Activated CD4-positive, alpha-beta T cell treated with anti-CD3 and anti-CD28 coated beads, Interleukin-2, amount 10 ng/mL, durations not matched to agents 24 days and 14 days (primary cell): ENCODE measurements at regions not wholly inside any gene's neighbourhood (a gene's known extent, or its start where the extent isn't known, plus 50 kb on each side); places are given as distances from the start of the nearest gene placed in this dataset.

ENCODE experiments used
- DNase-seq: peaks from one replicate; pipeline ENCODE4 v3.0.0; 2022
- H3K27ac Mint-ChIP-seq: one replicate; pipeline ENCODE4 v1.8.0; 2022; ENCODE audit warnings: mild to moderate bottlenecking, mixed read lengths
- H3K27me3 Mint-ChIP-seq: one replicate; pipeline ENCODE4 v1.8.0; 2022; ENCODE audit warnings: mixed read lengths
- H3K36me3 Mint-ChIP-seq: one replicate; pipeline ENCODE4 v1.8.0; 2022; ENCODE audit warnings: low read depth, mild to moderate bottlenecking, mixed read lengths
- H3K4me1 Mint-ChIP-seq: one replicate; pipeline ENCODE4 v1.8.0; 2021; ENCODE audit warnings: mixed read lengths
- H3K4me3 Mint-ChIP-seq: one replicate; pipeline ENCODE4 v1.8.0; 2022; ENCODE audit warnings: mild to moderate bottlenecking, moderate library complexity, mixed read lengths
- H3K9me3 Mint-ChIP-seq: one replicate; pipeline ENCODE4 v1.8.0; 2021; ENCODE audit warnings: mixed read lengths
- intact Hi-C: fragments of 100-400 bp; cut with micrococcal nuclease; formaldehyde crosslinking; loops from one replicate; pipeline ENCODE4 v1.15.1; 2023

- H3K27ac Mint-ChIP-seq = no peak overlapping the region
- no peaks in the 10 kb centered on the region for H3K9me3 Mint-ChIP-seq
- no peak overlapping the region for H3K4me3 Mint-ChIP-seq
- DNase-seq = no peak
- H3K36me3 Mint-ChIP-seq = no peaks in the 10 kb centered on the region
- H3K4me1 Mint-ChIP-seq = no peaks in the 10 kb centered on the region
- intact Hi-C loops = no loop called here
- H3K27me3 Mint-ChIP-seq = no peaks in the 10 kb centered on the region
These were observed 203.7 kb downstream of the TBX18 start for GRCh38 chr6:84560436-84561390.

- no peaks in the 10 kb centered on the region for H3K9me3 Mint-ChIP-seq
- no peaks in the 10 kb centered on the region for H3K27me3 Mint-ChIP-seq
- no peaks in the 10 kb centered on the region for H3K4me1 Mint-ChIP-seq
- no peak overlapping the region for H3K27ac Mint-ChIP-seq
- no peak overlapping the region for H3K4me3 Mint-ChIP-seq
- intact Hi-C loops = no loop called here
- DNase-seq = no peak
- H3K36me3 Mint-ChIP-seq = no peaks in the 10 kb centered on the region
These were observed 207.7 kb downstream of the TBX18 start for GRCh38 chr6:84556541-84557335.

- Mint-ChIP-seq H3K4me3 (no peak overlapping the region), H3K27me3 (no peaks in the 10 kb centered on the region), H3K27ac (no peak overlapping the region), H3K36me3 (no peaks in the 10 kb centered on the region), H3K4me1 (no peaks in the 10 kb centered on the region), H3K9me3 (no peaks in the 10 kb centered on the region)
- intact Hi-C loops = no loop called here
- DNase-seq = no peak
These were observed 209.7 kb downstream of the TBX18 start for GRCh38 chr6:84554706-84555105.

GRCh38 chr6:84554074-84554473 is 210.3 kb downstream of the TBX18 start:
- intact Hi-C loops = no loop called here

GRCh38 chr6:84553527-84553926 is 210.9 kb downstream of the TBX18 start:
- Mint-ChIP-seq H3K9me3 (no peaks in the 10 kb centered on the region), H3K4me3 (no peak overlapping the region), H3K27ac (no peak overlapping the region), H3K4me1 (no peaks in the 10 kb centered on the region), H3K36me3 (no peaks in the 10 kb centered on the region), H3K27me3 (no peaks in the 10 kb centered on the region)
- intact Hi-C loops = no loop called here
- DNase-seq = no peak

More at GRCh38 chr6:84554074-84554473, 210.3 kb downstream of the TBX18 start:
- Mint-ChIP-seq H3K4me1 (no peaks in the 10 kb centered on the region), H3K27me3 (no peaks in the 10 kb centered on the region), H3K27ac (no peak overlapping the region), H3K9me3 (no peaks in the 10 kb centered on the region), H3K4me3 (no peak overlapping the region), H3K36me3 (no peaks in the 10 kb centered on the region)
- DNase-seq = no peak

- no peak overlapping the region for H3K27ac Mint-ChIP-seq
- H3K4me3 Mint-ChIP-seq = no peak overlapping the region
- intact Hi-C loops = no loop called here
- H3K9me3 Mint-ChIP-seq = no peaks in the 10 kb centered on the region
- DNase-seq = no peak
- H3K27me3 Mint-ChIP-seq = no peaks in the 10 kb centered on the region
- H3K36me3 Mint-ChIP-seq = no peaks in the 10 kb centered on the region
- no peaks in the 10 kb centered on the region for H3K4me1 Mint-ChIP-seq
These were observed 212.6 kb downstream of the TBX18 start for GRCh38 chr6:84551797-84552196.

GRCh38 chr6:84549917-84550316 is 214.5 kb downstream of the TBX18 start:
- intact Hi-C loops = no loop called here
- H3K27me3 Mint-ChIP-seq = no peaks in the 10 kb centered on the region
- H3K9me3 Mint-ChIP-seq = no peaks in the 10 kb centered on the region
- H3K4me3 Mint-ChIP-seq = no peak overlapping the region
- DNase-seq = no peak
- H3K27ac Mint-ChIP-seq = no peak overlapping the region
- H3K36me3 Mint-ChIP-seq = no peaks in the 10 kb centered on the region
- no peaks in the 10 kb centered on the region for H3K4me1 Mint-ChIP-seq

- H3K4me1 Mint-ChIP-seq = no peaks in the 10 kb centered on the region
- no peak for DNase-seq
- H3K27me3 Mint-ChIP-seq = no peaks in the 10 kb centered on the region
- H3K27ac Mint-ChIP-seq = no peak overlapping the region
- H3K9me3 Mint-ChIP-seq = no peaks in the 10 kb centered on the region
- intact Hi-C loops = no loop called here
- no peaks in the 10 kb centered on the region for H3K36me3 Mint-ChIP-seq
- H3K4me3 Mint-ChIP-seq = no peak overlapping the region
These were observed 217.0 kb downstream of the TBX18 start for GRCh38 chr6:84547341-84547801.

GRCh38 chr6:84546427-84546914 is 217.9 kb downstream of the TBX18 start:
- no peaks in the 10 kb centered on the region for H3K4me1 Mint-ChIP-seq
- no peaks in the 10 kb centered on the region for H3K36me3 Mint-ChIP-seq
- H3K27ac Mint-ChIP-seq = no peak overlapping the region

GRCh38 chr6:84539122-84539856 is 225.1 kb downstream of the TBX18 start:
- no peak overlapping the region for H3K27ac Mint-ChIP-seq
- no peaks in the 10 kb centered on the region for H3K9me3 Mint-ChIP-seq
- no peaks in the 10 kb centered on the region for H3K27me3 Mint-ChIP-seq
- H3K4me1 Mint-ChIP-seq = no peaks in the 10 kb centered on the region
- H3K36me3 Mint-ChIP-seq = no peaks in the 10 kb centered on the region
- DNase-seq = peak; percentile 6
- no peak overlapping the region for H3K4me3 Mint-ChIP-seq
- intact Hi-C loops = no loop called here

More at GRCh38 chr6:84546427-84546914, 217.9 kb downstream of the TBX18 start:
- Mint-ChIP-seq H3K27me3 (no peaks in the 10 kb centered on the region), H3K4me3 (no peak overlapping the region), H3K9me3 (no peaks in the 10 kb centered on the region)
- DNase-seq = no peak
- intact Hi-C loops = no loop called here

GRCh38 chr6:84536885-84537638 is 227.3 kb downstream of the TBX18 start:
- H3K36me3 Mint-ChIP-seq = no peaks in the 10 kb centered on the region

GRCh38 chr6:84528201-84528600 is 236.2 kb downstream of the TBX18 start:
- no peaks in the 10 kb centered on the region for H3K36me3 Mint-ChIP-seq
- DNase-seq = peak; percentile 3
- H3K4me3 Mint-ChIP-seq = no peak overlapping the region
- no peaks in the 10 kb centered on the region for H3K27me3 Mint-ChIP-seq
- H3K27ac Mint-ChIP-seq = no peak overlapping the region
- no peaks in the 10 kb centered on the region for H3K4me1 Mint-ChIP-seq
- intact Hi-C loops = no loop called here
- peaks cover 4% of the 10 kb centered on the region for H3K9me3 Mint-ChIP-seq

More at GRCh38 chr6:84536885-84537638, 227.3 kb downstream of the TBX18 start:
- H3K4me3 Mint-ChIP-seq = no peak overlapping the region
- DNase-seq = no peak
- H3K9me3 Mint-ChIP-seq = no peaks in the 10 kb centered on the region
- no peaks in the 10 kb centered on the region for H3K4me1 Mint-ChIP-seq
- intact Hi-C loops = no loop called here
- H3K27me3 Mint-ChIP-seq = no peaks in the 10 kb centered on the region
- no peak overlapping the region for H3K27ac Mint-ChIP-seq

- Mint-ChIP-seq H3K36me3 (no peaks in the 10 kb centered on the region), H3K27ac (no peak overlapping the region), H3K4me3 (no peak overlapping the region), H3K4me1 (no peaks in the 10 kb centered on the region), H3K27me3 (no peaks in the 10 kb centered on the region), H3K9me3 (peaks cover 4% of the 10 kb centered on the region)
- no peak for DNase-seq
- intact Hi-C loops = no loop called here
These were observed 237.8 kb downstream of the TBX18 start for GRCh38 chr6:84526631-84527030.
